H9 (cell line): ENCODE measurements at regions not wholly inside any gene's neighbourhood (a gene's known extent, or its start where the extent isn't known, plus 50 kb on each side); places are given as distances from the start of the nearest gene placed in this dataset.

Experiments
- DNase-seq: peaks from one replicate; pipeline ENCODE4 v3.0.0-alpha.2; 2017
- H2AFZ ChIP-seq: one replicate; pipeline ENCODE4 v1.6.1; 2013; ENCODE audit warnings: mild to moderate bottlenecking, low read length, control low read depth, moderate library complexity
- H2AK5ac ChIP-seq: 2 replicates; pipeline ENCODE4 v1.6.1; 2013; ENCODE audit warnings: low read length, control low read depth, mixed read lengths; ENCODE audit not compliant: insufficient read length
- H2BK120ac ChIP-seq: one replicate; pipeline ENCODE4 v1.6.1; 2013; ENCODE audit warnings: low read depth, mild to moderate bottlenecking, low read length, control low read depth, inconsistent platforms; ENCODE audit not compliant: poor library complexity, severe bottlenecking
- H2BK12ac ChIP-seq: 2 replicates; pipeline ENCODE4 v1.6.1; 2013; ENCODE audit warnings: low read length, control low read depth, mixed read lengths, low read depth; ENCODE audit not compliant: insufficient read length
- H2BK15ac ChIP-seq: 2 replicates; pipeline ENCODE4 v1.6.1; 2013; ENCODE audit warnings: low read depth, low read length, control low read depth
- H2BK20ac ChIP-seq: one replicate; pipeline ENCODE4 v1.6.1; 2013; ENCODE audit warnings: low read depth, mild to moderate bottlenecking, low read length, control low read depth, inconsistent platforms; ENCODE audit not compliant: poor library complexity, severe bottlenecking
- H2BK5ac ChIP-seq: 2 replicates; pipeline ENCODE4 v1.6.1; 2013; ENCODE audit warnings: low read length, control low read depth, mixed read lengths; ENCODE audit not compliant: insufficient read length
- H3K14ac ChIP-seq: 2 replicates; pipeline ENCODE4 v1.6.1; 2013; ENCODE audit warnings: low read length, control low read depth; ENCODE audit not compliant: insufficient read depth
- H3K18ac ChIP-seq: 2 replicates; pipeline ENCODE4 v1.6.1; 2013; ENCODE audit warnings: low read depth, mild to moderate bottlenecking, mixed read lengths, low read length, control low read depth; ENCODE audit not compliant: insufficient read length
- H3K23ac ChIP-seq: 2 replicates; pipeline ENCODE4 v1.6.1; 2013; ENCODE audit warnings: low read length, control low read depth, mixed read lengths, low read depth; ENCODE audit not compliant: insufficient read length
- H3K23me2 ChIP-seq: 2 replicates; pipeline ENCODE4 v1.6.1; 2013; ENCODE audit warnings: low read depth, mild to moderate bottlenecking, mixed read lengths, low read length, control low read depth; ENCODE audit not compliant: insufficient read length, poor library complexity, severe bottlenecking
- H3K27ac ChIP-seq: 2 replicates; pipeline ENCODE4 v1.5.1; 2013; ENCODE audit warnings: low read length, control low read depth, mixed read lengths, low read depth; ENCODE audit not compliant: insufficient read length
- H3K27me3 ChIP-seq: 2 replicates; pipeline ENCODE4 v1.6.1; 2013; ENCODE audit warnings: low read length, control low read depth, inconsistent platforms; ENCODE audit not compliant: insufficient read depth
- H3K4ac ChIP-seq: 2 replicates; pipeline ENCODE4 v1.6.1; 2013; ENCODE audit warnings: low read depth, mild to moderate bottlenecking, control low read depth, inconsistent platforms, low read length, moderate library complexity
- H3K4me1 ChIP-seq: 2 replicates; pipeline ENCODE4 v1.6.1; 2013; ENCODE audit warnings: low read length, control low read depth, inconsistent platforms; ENCODE audit not compliant: insufficient read depth
- H3K4me2 ChIP-seq: 2 replicates; pipeline ENCODE4 v1.6.1; 2013; ENCODE audit warnings: low read length, control low read depth, mixed read lengths; ENCODE audit not compliant: insufficient read length, insufficient read depth
- H3K56ac ChIP-seq: 2 replicates; pipeline ENCODE4 v1.6.1; 2013; ENCODE audit warnings: low read depth, mild to moderate bottlenecking, mixed read lengths, low read length, control low read depth; ENCODE audit not compliant: insufficient read length
- H3K79me1 ChIP-seq: 2 replicates; pipeline ENCODE4 v1.6.1; 2013; ENCODE audit warnings: low read depth, mild to moderate bottlenecking, moderate library complexity, low read length, control low read depth, inconsistent platforms; ENCODE audit not compliant: insufficient read depth, poor library complexity, severe bottlenecking
- H3K79me2 ChIP-seq: 2 replicates; pipeline ENCODE4 v1.6.1; 2013; ENCODE audit warnings: low read length, control low read depth, inconsistent platforms; ENCODE audit not compliant: insufficient read depth
- H3K9ac ChIP-seq: 2 replicates; pipeline ENCODE4 v1.6.1; 2013; ENCODE audit warnings: low read length, control low read depth, mixed read lengths; ENCODE audit not compliant: insufficient read length; ENCODE audit errors: extremely low read depth
- H3K9me3 ChIP-seq: one replicate; pipeline ENCODE4 v1.6.1; 2013; ENCODE audit warnings: low read depth, low read length, inconsistent platforms; ENCODE audit not compliant: control insufficient read depth
- H3T11ph ChIP-seq: one replicate; pipeline ENCODE4 v1.6.1; 2013; ENCODE audit warnings: mild to moderate bottlenecking, low read length, control low read depth, inconsistent platforms
- H4K20me1 ChIP-seq: one replicate; pipeline ENCODE4 v1.6.1; 2013; ENCODE audit not compliant: control insufficient read depth, insufficient read length, insufficient read depth
- H4K5ac ChIP-seq: 2 replicates; pipeline ENCODE4 v1.6.1; 2013; ENCODE audit warnings: low read depth, mild to moderate bottlenecking, mixed read lengths, low read length, control low read depth; ENCODE audit not compliant: insufficient read length
- H4K8ac ChIP-seq: replicated peaks from 2 replicates; pipeline ENCODE4 v1.6.1; 2013; ENCODE audit warnings: low read length, control low read depth, mixed read lengths, low read depth; ENCODE audit not compliant: insufficient read length
- H4K91ac ChIP-seq: 2 replicates; pipeline ENCODE4 v1.6.1; 2013; ENCODE audit warnings: low read depth, mild to moderate bottlenecking, moderate library complexity, mixed read lengths, low read length, control low read depth; ENCODE audit not compliant: insufficient read length
- H3K27ac Mint-ChIP-seq, 3 experiments: 2 replicates in 2 of 3; 3 replicates in 1 of 3; pipeline ENCODE4 v1.8.0; 2020 to 2021; ENCODE audit warnings: mixed read lengths in 3 of 3, mild to moderate bottlenecking in 1 of 3, moderate library complexity in 1 of 3
- H3K27me3 Mint-ChIP-seq: 2 replicates; pipeline ENCODE4 v1.8.0; 2021; ENCODE audit warnings: low read depth, mild to moderate bottlenecking, moderate library complexity, mixed read lengths
- H3K36me3 Mint-ChIP-seq, 3 experiments: 2 replicates in 2 of 3; 3 replicates in 1 of 3; pipeline ENCODE4 v1.8.0; 2020 to 2021; ENCODE audit warnings: low read depth in 3 of 3, mixed read lengths in 3 of 3; ENCODE audit not compliant: insufficient read depth in 1 of 3
- H3K4me1 Mint-ChIP-seq, 2 experiments: 2 replicates each; pipeline ENCODE4 v1.8.0; 2020; ENCODE audit warnings: mixed read lengths in 2 of 2
- H3K4me3 Mint-ChIP-seq, 2 experiments: 2 replicates in 1 of 2; 3 replicates in 1 of 2; pipeline ENCODE4 v1.8.0; 2020 to 2021; ENCODE audit warnings: mild to moderate bottlenecking in 2 of 2, mixed read lengths in 2 of 2, moderate library complexity in 1 of 2
- H3K9me3 Mint-ChIP-seq, 2 experiments: 2 replicates in 1 of 2; 3 replicates in 1 of 2; pipeline ENCODE4 v1.8.0; 2020; ENCODE audit warnings: mild to moderate bottlenecking in 2 of 2, mixed read lengths in 2 of 2, moderate library complexity in 1 of 2
- CTCF ChIP-seq: fragments of 200-600 bp; sonication (generic); conservative IDR thresholded peaks from 3 replicates; pipeline ENCODE4 v1.8.0; 2021; ENCODE audit warnings: antibody characterized with exemption, mild to moderate bottlenecking
- WGBS: extraction: QIAGEN DNeasy Blood & Tissue Kit; methylation state at CpG from one replicate; pipeline ENCODE4 v1.1.7; 2013; ENCODE audit warnings: missing lambda C conversion rate, low lambda C conversion rate, mixed read lengths; ENCODE audit not compliant: insufficient read length; ENCODE audit errors: extremely low coverage; 5-methylcytosine and 5-hydroxymethylcytosine counted together

GRCh38 chr10:44323838-44324237 is 61.1 kb downstream of the CXCL12 start:
- Histone ChIP-seq H2BK120ac (no peak overlapping the region), H3K9ac (no peak overlapping the region), H2BK15ac (no peak overlapping the region), H4K5ac (no peak overlapping the region), H3T11ph (no peak overlapping the region), H3K9me3 (no peaks in the 10 kb centered on the region), H3K4me1 (no peaks in the 10 kb centered on the region), H2AK5ac (no peak overlapping the region), H3K14ac (no peak overlapping the region), H3K4me2 (no peak overlapping the region), H2BK20ac (no peak overlapping the region), H3K18ac (no peak overlapping the region), H3K79me2 (no peaks in the 10 kb centered on the region), H2BK5ac (no peak overlapping the region), H3K27me3 (no peaks in the 10 kb centered on the region), H3K23ac (no peak overlapping the region), H4K20me1 (no peaks in the 10 kb centered on the region), H4K8ac (no peak overlapping the region), H4K91ac (no peak overlapping the region), H2BK12ac (no peak overlapping the region), H3K79me1 (no peaks in the 10 kb centered on the region), H3K27ac (no peak overlapping the region), H2AFZ (no peak overlapping the region), H3K4ac (no peak overlapping the region), H3K23me2 (no peaks in the 10 kb centered on the region), H3K56ac (no peak overlapping the region)
- Mint-ChIP-seq H3K4me3 (no peak overlapping the region), H3K27ac (no peak overlapping the region), H3K9me3 (no peaks in the 10 kb centered on the region; a peak in 1 of 5 replicates), H3K27me3 (peaks cover 15% of the 10 kb centered on the region), H3K36me3 (no peaks in the 10 kb centered on the region), H3K4me1 (no peaks in the 10 kb centered on the region)
- no CpG with 5 or more reads among the region's 3 CpGs for WGBS
- DNase-seq = no peak
- TF ChIP-seq CTCF = no peak
